Tongue (tissue), 1 donor: ENCODE measurements at regions not wholly inside any gene's neighbourhood (a gene's known extent, or its start where the extent isn't known, plus 50 kb on each side); places are given as distances from the start of the nearest gene placed in this dataset.

Experiments used
- DNase-seq: peaks from one replicate; pipeline ENCODE4 v3.0.0-alpha.2; 2015

GRCh38 chr7:47724335-47724982 is 142.5 kb upstream of the TNS3 start:
- DNase-seq, result peak; percentile 68

GRCh38 chr7:47722126-47722525 is 140.2 kb upstream of the TNS3 start:
- no peak for DNase-seq

DNA sequence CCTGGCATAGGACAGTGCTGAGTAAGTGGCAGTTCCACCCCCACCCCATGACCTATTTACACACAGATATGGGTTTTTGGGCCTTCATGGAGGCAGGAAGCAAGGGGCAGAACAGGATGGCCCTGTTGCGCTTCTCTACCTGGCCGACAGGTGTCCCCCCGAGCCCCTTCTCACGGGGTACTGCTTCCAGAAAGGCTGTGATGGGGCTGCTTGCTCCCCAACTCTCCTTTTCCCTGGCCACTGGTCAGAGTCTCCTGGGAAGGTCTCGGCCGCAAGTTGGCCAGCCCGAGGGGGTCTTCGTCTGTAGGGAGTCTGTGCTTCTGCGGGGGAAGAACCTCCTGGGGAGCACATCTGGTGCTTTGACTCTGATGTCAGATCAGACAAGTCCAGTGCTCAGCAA is 139.8 kb upstream of the TNS3 start:
- no peak for DNase-seq

DNA sequence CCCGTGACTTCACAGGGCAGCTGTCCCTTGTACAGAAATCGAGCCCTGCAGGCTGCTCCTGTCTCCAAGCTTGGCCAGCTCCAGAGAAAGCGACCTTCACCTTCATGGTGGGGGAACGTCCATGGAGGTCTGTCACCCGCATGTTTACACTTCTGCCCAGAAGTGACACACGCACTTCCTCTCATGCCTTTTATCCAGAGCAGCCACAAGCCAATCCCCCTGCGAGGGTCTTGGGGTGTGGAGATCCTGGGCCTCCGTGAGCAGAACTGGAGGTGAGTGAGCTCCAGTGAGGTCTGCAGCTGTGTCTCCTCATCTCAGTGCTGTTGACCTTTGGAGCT is 139.0 kb upstream of the TNS3 start:
- DNase-seq, result no peak

GRCh38 chr7:47720141-47720906 is 138.4 kb upstream of the TNS3 start:
- peak; percentile 58 for DNase-seq

GRCh38 chr7:47719675-47720074 is 137.8 kb upstream of the TNS3 start:
- no peak for DNase-seq

GRCh38 chr7:47715631-47716068 is 133.7 kb upstream of the TNS3 start:
- no peak for DNase-seq

GRCh38 chr7:47714669-47715607 is 133.0 kb upstream of the TNS3 start:
- DNase-seq, result no peak

DNA sequence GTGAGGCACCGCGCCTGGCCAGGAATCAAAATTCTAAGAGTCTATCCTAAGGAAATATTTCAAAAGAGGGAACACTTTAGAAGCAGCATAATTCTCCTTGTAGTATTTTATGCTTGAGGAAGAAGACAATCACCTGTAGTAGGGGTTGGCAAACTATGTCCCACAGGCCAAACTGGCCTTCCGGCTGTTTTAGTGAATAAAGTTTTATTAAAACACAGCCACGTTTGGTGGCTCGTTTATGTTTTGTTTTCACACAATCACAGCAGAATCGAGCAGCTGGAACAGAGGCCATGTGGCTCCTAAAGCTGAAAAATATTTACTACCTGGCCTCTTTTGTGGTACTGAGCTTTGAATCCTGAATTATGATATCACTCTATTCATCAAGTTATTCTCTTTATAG is 131.7 kb upstream of the TNS3 start:
- no peak for DNase-seq

GRCh38 chr7:47712416-47712815 is 130.5 kb upstream of the TNS3 start:
- no peak for DNase-seq

GRCh38 chr7:47711776-47712175 is 129.9 kb upstream of the TNS3 start:
- DNase-seq, result no peak

DNA sequence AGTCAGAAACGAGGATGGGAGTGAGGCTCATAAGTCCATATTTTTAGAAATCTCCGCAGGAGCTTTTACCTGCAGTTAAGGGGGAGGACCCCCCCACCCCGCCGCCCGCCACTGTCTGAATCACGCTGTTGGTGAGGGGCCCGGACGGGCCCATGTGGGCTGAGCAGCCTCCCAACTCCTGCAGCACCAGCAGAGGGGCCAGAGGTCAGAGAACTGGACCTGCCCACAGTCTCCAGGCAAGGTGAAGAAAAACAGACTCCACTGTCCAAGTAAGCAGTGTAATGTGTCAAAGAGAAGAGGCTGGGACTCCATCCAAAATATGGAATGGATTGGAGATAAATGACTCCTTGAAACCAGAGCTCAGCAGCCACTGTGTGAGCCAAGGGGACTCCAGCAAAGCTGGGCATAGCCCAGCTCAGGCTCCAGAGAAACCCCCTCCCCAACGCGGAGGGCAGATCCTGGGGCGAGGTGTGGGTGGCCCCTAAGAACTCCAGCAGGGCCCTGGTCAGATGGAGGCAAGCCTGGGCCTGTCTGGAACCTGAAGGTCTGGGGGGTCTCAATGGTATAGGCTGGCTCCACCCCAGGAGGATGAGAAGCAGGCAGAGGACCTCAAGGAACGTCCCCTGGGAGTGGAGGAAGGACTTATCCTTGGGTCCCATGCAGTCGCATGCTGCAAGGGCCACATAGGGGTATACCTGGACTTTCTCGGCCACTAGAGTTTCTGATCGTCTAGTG is 128.5 kb upstream of the TNS3 start:
- DNase-seq, result peak; percentile 56

DNA sequence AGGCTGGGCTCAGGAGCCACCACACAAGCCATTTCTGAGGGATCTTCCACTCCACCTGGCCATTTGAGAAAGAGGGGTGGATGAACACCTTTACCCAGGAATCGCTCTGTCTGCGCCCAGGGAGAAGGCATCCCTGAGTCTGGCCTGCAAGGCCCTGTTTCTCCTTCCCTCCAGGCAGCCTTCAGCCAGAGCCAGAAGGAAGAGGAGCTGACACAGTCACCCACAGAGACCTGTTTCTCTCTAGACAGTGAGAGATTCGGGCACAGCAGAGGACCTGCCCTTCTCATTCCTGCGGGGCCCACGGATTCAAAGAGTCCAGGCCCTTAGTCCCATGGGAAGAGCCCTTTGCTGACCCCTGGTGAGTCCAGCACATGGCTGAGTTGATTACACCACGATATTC is 127.5 kb upstream of the TNS3 start:
- no peak for DNase-seq

DNA sequence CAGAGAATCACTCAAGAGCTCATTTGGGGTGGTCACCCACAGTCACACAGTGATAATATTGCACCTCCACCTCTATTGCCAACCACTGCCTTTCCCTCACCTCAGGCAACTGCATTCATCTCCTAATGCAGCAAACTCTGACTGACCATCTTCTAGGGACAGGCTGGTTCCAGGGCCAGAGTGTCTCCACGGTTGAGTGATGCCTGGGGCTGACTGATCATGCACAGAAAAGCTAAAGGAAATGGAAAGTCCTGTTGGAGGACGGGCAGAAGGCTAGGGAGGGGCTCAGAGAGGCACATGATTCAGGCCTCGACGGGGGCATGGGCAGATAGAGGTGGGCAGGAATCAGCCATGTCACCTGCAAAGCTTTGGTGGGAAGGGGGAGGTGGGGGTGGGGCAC is 127.1 kb upstream of the TNS3 start:
- DNase-seq, result no peak

DNA sequence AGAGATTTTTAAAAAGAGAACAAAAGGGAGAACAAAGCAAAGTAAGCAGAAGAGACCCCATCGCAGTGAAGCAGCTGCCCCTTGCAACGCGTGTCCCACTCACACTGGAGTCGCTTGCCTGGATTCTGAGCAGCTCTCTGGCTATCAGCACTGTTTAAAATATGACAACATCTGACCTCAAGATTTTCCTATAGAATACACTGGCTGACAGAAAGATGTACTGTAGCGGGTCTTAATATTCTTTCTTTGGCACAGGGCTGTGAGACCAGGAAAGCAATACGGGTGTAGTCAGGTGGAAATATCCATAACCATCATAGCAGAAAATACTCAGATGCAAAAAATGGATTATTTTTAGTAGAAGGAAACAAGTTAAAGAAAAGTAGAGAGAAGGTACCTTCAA is 125.7 kb upstream of the TNS3 start:
- DNase-seq, result no peak

GRCh38 chr7:47704936-47705335 is 123.0 kb upstream of the TNS3 start:
- no peak for DNase-seq

- no peak for DNase-seq
These were observed 120.2 kb upstream of the TNS3 start for GRCh38 chr7:47702080-47702479.

GRCh38 chr7:47698386-47698785 is 116.5 kb upstream of the TNS3 start:
- DNase-seq, result peak; percentile 72

GRCh38 chr7:47697543-47697942 is 115.6 kb upstream of the TNS3 start:
- no peak for DNase-seq

DNA sequence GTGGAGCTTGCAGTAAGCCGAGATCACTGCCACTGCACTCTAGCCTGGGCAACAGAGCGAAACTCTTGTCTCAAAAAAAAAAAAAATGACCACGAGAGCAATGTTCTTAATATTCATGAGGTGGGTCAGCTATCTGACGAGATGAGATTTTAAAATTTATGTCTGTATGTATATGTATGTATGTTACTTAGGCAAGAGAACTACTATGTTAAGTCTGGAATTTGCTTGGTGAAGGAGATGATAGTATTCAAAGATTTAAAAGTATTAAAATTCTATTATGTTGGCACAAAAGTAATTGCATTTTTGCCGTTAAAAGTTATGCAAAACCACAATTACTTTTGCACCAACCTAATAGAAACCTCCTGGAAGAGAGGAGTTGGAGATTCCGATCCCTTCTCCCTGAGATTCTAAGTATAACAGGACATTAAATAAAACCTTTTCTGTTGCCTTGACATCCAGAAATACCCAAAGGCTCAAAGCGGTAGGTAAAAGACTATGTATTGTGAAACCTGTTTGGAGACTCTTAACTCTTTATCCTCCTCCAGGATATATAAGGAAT is 114.3 kb upstream of the TNS3 start:
- DNase-seq, result no peak

DNA sequence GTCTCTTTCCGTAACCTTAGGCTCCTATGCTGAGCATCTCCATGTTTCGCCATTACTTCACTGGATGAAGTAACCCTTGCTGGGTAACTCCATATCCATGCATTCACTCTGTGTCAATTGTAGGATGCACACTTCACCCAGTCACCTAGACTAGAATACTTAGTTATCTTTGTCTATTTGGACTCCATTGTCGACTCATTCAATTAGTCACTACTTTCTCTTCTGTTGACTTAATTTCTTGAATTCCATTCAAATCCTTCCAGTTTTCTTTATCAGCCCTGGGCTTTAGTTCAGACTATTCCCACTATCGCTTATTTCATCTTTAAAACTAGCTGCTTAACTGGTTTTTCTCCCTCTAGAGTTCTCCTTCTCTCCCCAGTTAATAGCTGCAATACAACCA is 111.3 kb upstream of the TNS3 start:
- no peak for DNase-seq

- DNase-seq, result no peak
These were observed 110.1 kb upstream of the TNS3 start for GRCh38 chr7:47691988-47692387.
